GM12892 (cell line): ENCODE measurements at regions not wholly inside any gene's neighbourhood (a gene's known extent, or its start where the extent isn't known, plus 50 kb on each side); places are given as distances from the start of the nearest gene placed in this dataset.

ENCODE experiments used
- POLR2A ChIP-seq: IDR thresholded peaks from 2 replicates; pipeline ENCODE4 v1.6.1; 2011; ENCODE audit warnings: low read depth, low read length, control low read depth
- POLR2AphosphoS5 ChIP-seq: IDR thresholded peaks from 2 replicates; pipeline ENCODE4 v1.6.1; 2011; ENCODE audit warnings: low read depth, low read length, control low read depth
- TAF1 ChIP-seq: IDR thresholded peaks from 2 replicates; pipeline ENCODE4 v1.6.1; 2011; ENCODE audit warnings: low read depth, mild to moderate bottlenecking, control low read depth, low read length, borderline replicate concordance

DNA sequence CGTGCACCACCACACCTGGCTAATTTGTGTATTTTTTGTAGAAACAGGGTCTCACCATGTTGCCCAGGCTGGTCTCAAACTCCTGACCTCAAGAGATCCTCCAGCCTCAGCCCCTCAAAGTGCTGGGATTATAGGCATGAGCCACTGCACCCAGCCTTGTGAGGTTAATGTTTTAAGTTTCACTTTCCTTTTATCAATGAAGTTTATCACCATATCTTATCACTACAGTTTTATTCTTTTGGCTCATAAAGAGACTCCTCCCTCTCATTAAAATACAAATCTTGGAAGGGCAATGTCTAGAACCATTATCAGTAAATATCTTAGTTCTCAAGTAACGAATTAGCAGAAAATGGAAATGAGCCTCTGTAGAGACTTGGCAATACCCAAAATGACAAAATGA lies 173.8 kb downstream of the BCL11A start:
- TF ChIP-seq POLR2A (no peak), POLR2AphosphoS5 (no peak), TAF1 (no peak)
